DND-41 (cell line): ENCODE measurements at regions not wholly inside any gene's neighbourhood (a gene's known extent, or its start where the extent isn't known, plus 50 kb on each side); places are given as distances from the start of the nearest gene placed in this dataset.

Experiments used
- ATAC-seq: fragments of 200-7000 bp; cut with Tn5 transposase; 3 replicates; pipeline ENCODE4 v1.9.1; 2021; ENCODE audit warnings: low read depth; ENCODE audit not compliant: insufficient read depth
- DNase-seq: peaks from one replicate; pipeline ENCODE4 v3.0.0-alpha.2; 2020
- H2AFZ ChIP-seq: 2 replicates; pipeline ENCODE4 v1.6.0; 2012; ENCODE audit warnings: low read depth, low read length
- H3K27ac ChIP-seq: 2 replicates; pipeline ENCODE4 v1.5.1; 2012; ENCODE audit warnings: low read length, inconsistent platforms
- H3K27me3 ChIP-seq: fragments of 200-600 bp; sonication (generic); 2 replicates; pipeline ENCODE4 v1.6.0; 2012; ENCODE audit warnings: low read length, mild to moderate bottlenecking, inconsistent platforms; ENCODE audit not compliant: insufficient read depth, poor library complexity
- H3K36me3 ChIP-seq: 2 replicates; pipeline ENCODE4 v1.5.1; 2012; ENCODE audit warnings: low read length, inconsistent platforms; ENCODE audit not compliant: insufficient read depth
- H3K4me1 ChIP-seq: 2 replicates; pipeline ENCODE4 v1.5.1; 2012; ENCODE audit warnings: mild to moderate bottlenecking, low read length; ENCODE audit not compliant: insufficient read depth
- H3K4me2 ChIP-seq: 2 replicates; pipeline ENCODE4 v1.6.0; 2012; ENCODE audit warnings: mild to moderate bottlenecking, moderate library complexity, low read length, inconsistent platforms; ENCODE audit not compliant: insufficient read depth
- H3K4me3 ChIP-seq, 2 experiments: fragments of 200-600 bp in 1 of 2; shearing (Covaris generic) in 1 of 2; 2 replicates each; pipeline ENCODE4 v1.5.1; 2012 to 2016; ENCODE audit warnings: inconsistent platforms in 2 of 2, low read length in 2 of 2, mild to moderate bottlenecking in 2 of 2, low read depth in 1 of 2, moderate library complexity in 1 of 2
- H3K79me2 ChIP-seq: 2 replicates; pipeline ENCODE4 v1.6.0; 2012; ENCODE audit warnings: low read length, inconsistent platforms; ENCODE audit not compliant: insufficient read depth
- H3K9ac ChIP-seq: 2 replicates; pipeline ENCODE4 v1.6.0; 2012; ENCODE audit warnings: low read depth, mild to moderate bottlenecking, inconsistent platforms, low read length, moderate library complexity
- H3K9me3 ChIP-seq: 2 replicates; pipeline ENCODE4 v1.5.1; 2012; ENCODE audit warnings: low read length, moderate library complexity, mild to moderate bottlenecking, inconsistent platforms; ENCODE audit not compliant: insufficient read depth, severe bottlenecking
- H4K20me1 ChIP-seq: 2 replicates; pipeline ENCODE4 v1.6.0; 2012; ENCODE audit warnings: low read length; ENCODE audit not compliant: insufficient read depth
- EZH2 ChIP-seq: IDR thresholded peaks from 3 replicates; pipeline ENCODE4 v1.6.1; 2012; ENCODE audit warnings: borderline replicate concordance, low read depth, mild to moderate bottlenecking, moderate library complexity, low read length, inconsistent platforms; ENCODE audit not compliant: severe bottlenecking
- TF ChIP-seq, protein P1 (sequence below): IDR thresholded peaks from 2 replicates; pipeline ENCODE4 v1.5.1; 2012; ENCODE audit warnings: borderline replicate concordance, low read length, moderate library complexity, mild to moderate bottlenecking; ENCODE audit not compliant: poor library complexity, severe bottlenecking; ENCODE audit errors: extremely low read depth

DNA sequence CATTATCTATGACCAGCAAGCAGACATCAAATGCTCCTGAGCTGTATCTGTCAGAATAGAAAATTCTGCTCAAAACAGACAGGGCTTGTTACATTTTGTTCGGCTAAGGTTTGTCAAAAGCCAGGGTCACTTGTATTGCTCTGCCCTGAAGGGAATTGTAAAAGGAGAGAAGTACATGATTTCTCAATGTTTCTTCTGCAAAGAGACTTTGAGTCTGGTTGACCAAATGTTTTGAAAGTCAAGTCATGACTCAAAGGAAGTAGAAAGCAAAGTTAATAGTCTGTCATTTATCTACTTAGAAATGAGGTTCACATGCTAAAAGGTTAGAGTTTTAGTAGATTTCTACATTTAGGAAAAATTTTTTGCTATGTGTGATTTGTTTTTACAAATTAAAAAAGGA, 1624.1 kb upstream of the ZEB2 start:
- Histone ChIP-seq H3K4me3 (no peak overlapping the region), H3K36me3 (no peaks in the 10 kb centered on the region), H3K27ac (no peak overlapping the region), H3K79me2 (no peaks in the 10 kb centered on the region), H4K20me1 (no peaks in the 10 kb centered on the region), H2AFZ (no peak overlapping the region), H3K9ac (no peak overlapping the region), H3K9me3 (no peaks in the 10 kb centered on the region), H3K27me3 (no peaks in the 10 kb centered on the region), H3K4me1 (no peaks in the 10 kb centered on the region), H3K4me2 (no peak overlapping the region)
- TF ChIP-seq, protein P1, sequence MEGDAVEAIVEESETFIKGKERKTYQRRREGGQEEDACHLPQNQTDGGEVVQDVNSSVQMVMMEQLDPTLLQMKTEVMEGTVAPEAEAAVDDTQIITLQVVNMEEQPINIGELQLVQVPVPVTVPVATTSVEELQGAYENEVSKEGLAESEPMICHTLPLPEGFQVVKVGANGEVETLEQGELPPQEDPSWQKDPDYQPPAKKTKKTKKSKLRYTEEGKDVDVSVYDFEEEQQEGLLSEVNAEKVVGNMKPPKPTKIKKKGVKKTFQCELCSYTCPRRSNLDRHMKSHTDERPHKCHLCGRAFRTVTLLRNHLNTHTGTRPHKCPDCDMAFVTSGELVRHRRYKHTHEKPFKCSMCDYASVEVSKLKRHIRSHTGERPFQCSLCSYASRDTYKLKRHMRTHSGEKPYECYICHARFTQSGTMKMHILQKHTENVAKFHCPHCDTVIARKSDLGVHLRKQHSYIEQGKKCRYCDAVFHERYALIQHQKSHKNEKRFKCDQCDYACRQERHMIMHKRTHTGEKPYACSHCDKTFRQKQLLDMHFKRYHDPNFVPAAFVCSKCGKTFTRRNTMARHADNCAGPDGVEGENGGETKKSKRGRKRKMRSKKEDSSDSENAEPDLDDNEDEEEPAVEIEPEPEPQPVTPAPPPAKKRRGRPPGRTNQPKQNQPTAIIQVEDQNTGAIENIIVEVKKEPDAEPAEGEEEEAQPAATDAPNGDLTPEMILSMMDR = no peak
- no peak for TF ChIP-seq EZH2
- ATAC-seq (no peak), DNase-seq (no peak)

DNA sequence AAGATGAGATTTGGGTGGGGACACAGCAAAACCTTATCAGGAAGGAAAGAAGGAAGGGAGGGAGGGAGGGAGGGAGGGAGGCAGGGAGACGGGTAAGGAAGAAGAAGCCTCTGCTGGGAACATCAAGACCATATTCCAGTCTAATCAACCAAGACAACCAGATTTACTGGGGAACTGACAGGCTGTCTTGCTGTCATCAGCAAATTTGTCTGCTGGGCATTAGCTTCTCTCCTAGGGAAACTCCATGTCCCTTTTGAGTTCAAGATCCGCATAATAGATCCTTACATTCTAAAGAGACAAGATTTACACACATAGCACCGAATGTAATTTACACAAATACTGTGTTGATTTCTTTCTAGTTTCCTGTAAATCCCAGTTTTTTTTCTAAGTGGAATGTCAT, 1618.9 kb upstream of the ZEB2 start:
- no peak for DNase-seq
- no peaks in the 10 kb centered on the region for H3K79me2 ChIP-seq
- H3K4me3 ChIP-seq = no peak overlapping the region
- H3K4me1 ChIP-seq = no peaks in the 10 kb centered on the region
- no peaks in the 10 kb centered on the region for H3K36me3 ChIP-seq
- H3K27ac ChIP-seq = no peak overlapping the region
- H3K4me2 ChIP-seq = no peak overlapping the region
- no peaks in the 10 kb centered on the region for H3K9me3 ChIP-seq
- no peak overlapping the region for H2AFZ ChIP-seq
- no peaks in the 10 kb centered on the region for H3K27me3 ChIP-seq
- H3K9ac ChIP-seq = no peak overlapping the region
- TF ChIP-seq EZH2 = no peak
- TF ChIP-seq, protein P1 = no peak
- ATAC-seq = no peak
- no peaks in the 10 kb centered on the region for H4K20me1 ChIP-seq

DNA sequence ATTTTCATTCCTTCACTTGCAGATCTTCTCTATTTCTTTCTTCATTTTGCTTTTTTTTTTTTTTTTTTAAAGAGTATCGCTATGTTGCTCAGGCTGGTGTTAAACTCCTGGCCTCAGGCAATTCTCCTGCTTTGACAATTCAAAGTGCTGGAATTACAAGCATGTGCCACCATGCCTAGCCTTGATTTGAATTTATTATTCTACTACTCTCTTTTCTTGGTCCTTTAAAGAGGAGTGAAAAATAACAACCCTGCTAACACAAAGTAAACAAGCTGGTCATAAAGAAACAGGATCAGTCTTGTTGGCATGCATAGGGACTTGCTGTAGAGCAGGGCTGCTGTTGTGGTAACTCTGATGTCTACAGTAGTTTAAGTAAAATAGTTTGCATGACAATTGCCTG, 1615.3 kb upstream of the ZEB2 start:
- Histone ChIP-seq H4K20me1 (no peaks in the 10 kb centered on the region), H3K27ac (no peak overlapping the region), H3K4me1 (no peaks in the 10 kb centered on the region), H3K79me2 (no peaks in the 10 kb centered on the region), H3K4me2 (no peak overlapping the region), H3K36me3 (no peaks in the 10 kb centered on the region), H3K4me3 (no peak overlapping the region), H2AFZ (no peak overlapping the region), H3K27me3 (no peaks in the 10 kb centered on the region), H3K9me3 (no peaks in the 10 kb centered on the region), H3K9ac (no peak overlapping the region)
- no peak for TF ChIP-seq EZH2
- TF ChIP-seq, protein P1 = no peak
- no peak for ATAC-seq
- DNase-seq = no peak

DNA sequence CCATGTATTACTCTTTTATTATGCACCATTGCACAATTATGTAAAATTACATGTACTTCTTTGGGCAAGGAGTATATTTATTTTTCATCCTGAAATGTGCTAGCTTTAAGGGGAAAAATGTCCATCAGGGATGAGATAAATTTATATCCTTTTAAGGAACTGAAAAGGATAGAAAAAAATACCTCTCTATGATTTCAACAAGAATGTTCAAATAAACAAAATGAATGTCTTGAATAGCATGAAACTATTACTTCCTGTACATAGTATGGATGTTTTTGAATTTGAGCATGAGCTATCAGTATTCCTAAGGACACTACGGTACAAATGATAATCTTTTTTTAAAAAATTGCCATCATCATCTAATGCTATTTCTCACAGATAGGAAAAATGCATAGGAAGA, 1611.9 kb upstream of the ZEB2 start:
- H3K36me3 ChIP-seq = no peaks in the 10 kb centered on the region
- no peak for DNase-seq
- no peaks in the 10 kb centered on the region for H3K27me3 ChIP-seq
- H4K20me1 ChIP-seq = no peaks in the 10 kb centered on the region
- H3K4me2 ChIP-seq = no peak overlapping the region
- no peak overlapping the region for H3K4me3 ChIP-seq
- no peak overlapping the region for H3K9ac ChIP-seq
- no peaks in the 10 kb centered on the region for H3K4me1 ChIP-seq
- no peak for ATAC-seq
- H2AFZ ChIP-seq = no peak overlapping the region
- no peaks in the 10 kb centered on the region for H3K9me3 ChIP-seq
- TF ChIP-seq, protein P1 = no peak
- TF ChIP-seq EZH2 = no peak
- no peak overlapping the region for H3K27ac ChIP-seq
- no peaks in the 10 kb centered on the region for H3K79me2 ChIP-seq
